ENCODE measurements at regions not wholly inside any gene's neighbourhood (a gene's known extent, or its start where the extent isn't known, plus 50 kb on each side); places are given as distances from the start of the nearest gene placed in this dataset.

- ATAC-seq, result no peak
- ChIA-PET RAD21 (ENCODE audit: low non-redundant PET in 1 of 2, low total read pairs in 2 of 2, uncharacterized antibody in 2 of 2, unreplicated experiment in 2 of 2) (no interaction called here), CTCF (interaction anchor here (0.7 kb wide), 1 partner anchor 9 kb away, joined by 4 read pairs; no protein-coding TSS in a partner anchor), POLR2A (no interaction called here)
- H3K4me3 ChIP-seq (replicated peaks in 1 of 2; ENCODE audit: low read depth in 1 of 2, low read length in 2 of 2), result no peak overlapping the region
- no peaks in the 10 kb centered on the region for H4K20me1 ChIP-seq (ENCODE audit: insufficient read depth)
- H3K9me3 ChIP-seq (ENCODE audit: control insufficient read depth in 1 of 2, insufficient read depth in 1 of 2, low read depth in 1 of 2, low read length in 2 of 2), result peaks cover 3 to 10% of the 10 kb centered on the region in 2 experiments; a peak in 2 of 4 replicates
- no peak overlapping the region for H3K27ac ChIP-seq (ENCODE audit: low read depth, low read length)
- intact Hi-C loops (cut with micrococcal nuclease), result no loop called here
- TF ChIP-seq RAD21 (IDR thresholded peaks at IDR 0.05; ENCODE audit: low read depth), result no peak
- TF ChIP-seq FOSL1 (IDR thresholded peaks at IDR 0.05; ENCODE audit: low read depth), result no peak
- no peak for TF ChIP-seq EGR1 (IDR thresholded peaks at IDR 0.05; ENCODE audit: low read depth)
- TF ChIP-seq CBX3 (IDR thresholded peaks at IDR 0.05; ENCODE audit: low read depth), result no peak
- no peak for TF ChIP-seq TCF7L2 (IDR thresholded peaks at IDR 0.05; ENCODE audit: borderline replicate concordance, extremely low read depth, insufficient read depth, insufficient read length)
- TF ChIP-seq ATF3 (IDR thresholded peaks at IDR 0.05), result no peak
- no peak for TF ChIP-seq SRF (IDR thresholded peaks at IDR 0.05; ENCODE audit: low read depth)
- no peak for TF ChIP-seq POLR2AphosphoS5 (IDR thresholded peaks at IDR 0.05; ENCODE audit: low read depth, low read length)
- TF ChIP-seq ZBTB33 (IDR thresholded peaks at IDR 0.05; ENCODE audit: extremely low read depth, insufficient replicate concordance, low read length), result no peak
- TF ChIP-seq ZNF274 (IDR thresholded peaks at IDR 0.05; ENCODE audit: low read depth, low read length), result no peak
- TF ChIP-seq SIN3A (IDR thresholded peaks at IDR 0.05; ENCODE audit: low read depth), result no peak
- no peak for TF ChIP-seq ELF1 (IDR thresholded peaks at IDR 0.05; ENCODE audit: borderline replicate concordance, low read depth)
- TF ChIP-seq EZH2phosphoT487 (IDR thresholded peaks at IDR 0.05; ENCODE audit: borderline replicate concordance), result no peak
- no peak for TF ChIP-seq REST (IDR thresholded peaks at IDR 0.05; ENCODE audit: low read depth)
- TF ChIP-seq JUND (IDR thresholded peaks at IDR 0.05), result no peak
- TF ChIP-seq POLR2A (IDR thresholded peaks at IDR 0.05; ENCODE audit: borderline replicate concordance, extremely low read depth, insufficient read depth, insufficient read length), result no peak
- no peak for TF ChIP-seq CEBPB (IDR thresholded peaks at IDR 0.05; ENCODE audit: low read depth)
- TF ChIP-seq MAX (IDR thresholded peaks at IDR 0.05), result no peak
- TF ChIP-seq EZH2 (IDR thresholded peaks at IDR 0.05), result no peak
- no peak overlapping the region for H3K4me2 ChIP-seq (ENCODE audit: low read length)
- H2AFZ ChIP-seq (ENCODE audit: low read depth, low read length, poor library complexity, severe bottlenecking), result no peak overlapping the region
- H3K9me2 ChIP-seq (ENCODE audit: insufficient read depth), result no peaks in the 10 kb centered on the region
- no peaks in the 10 kb centered on the region for H3K4me1 ChIP-seq (ENCODE audit: control insufficient read depth in 1 of 2, insufficient read depth in 2 of 2, low read length in 2 of 2)
- no peak for DNase-seq (ENCODE audit: low read depth, low spot score)
- no peaks in the 10 kb centered on the region for H3K36me3 ChIP-seq (ENCODE audit: control insufficient read depth in 1 of 2, insufficient read depth in 2 of 2, low read length in 2 of 2)
- BruUV-seq (replicated peaks), result no TSS peak
- no peaks in the 10 kb centered on the region for H3K79me2 ChIP-seq (ENCODE audit: insufficient read depth, low read length)
- H3K27me3 ChIP-seq (ENCODE audit: insufficient read depth, low read length), result no peaks in the 10 kb centered on the region
- no peak overlapping the region for H3K9ac ChIP-seq (ENCODE audit: low read length)
These were observed 267.6 kb upstream of the TSHZ2 start for GRCh38 chr20:52704553-52704952.

Measured in HCT116 (cell line).